A549 (cell line): ENCODE measurements at regions not wholly inside any gene's neighbourhood (a gene's known extent, or its start where the extent isn't known, plus 50 kb on each side); places are given as distances from the start of the nearest gene placed in this dataset.

Source experiments
- ATAC-seq, 2 experiments: fragments of 200-7000 bp in 1 of 2; fragments of >200 bp in 1 of 2; cut with Nextera tagmentation in 1 of 2; cut with Tn5 transposase in 1 of 2; 3 replicates each; pipeline versions ENCODE4 v1.8.0 to v1.9.1; 2018 to 2020; ENCODE audit warnings: mild to moderate bottlenecking in 1 of 2, moderate library complexity in 1 of 2
- CTCF ChIA-PET: fragments of 300-600 bp; sonication (Branson Sonifier 250); formaldehyde crosslinking; extraction: SDS; loops from one replicate; lab custom pipeline; 2021; ENCODE audit warnings: antibody characterized with exemption, inconsistent platforms; lab: Yijun Ruan, JAX
- POLR2A ChIA-PET: fragments of 350-600 bp; formaldehyde crosslinking; extraction: SDS; loops from one replicate; lab custom pipeline; 2021; ENCODE audit warnings: antibody characterized with exemption, inconsistent platforms; lab: Yijun Ruan, JAX
- DNase-seq, 2 experiments: peaks; one replicate each; pipeline versions ENCODE4 v3.0.0 to v3.0.0-alpha.2; 2011 to 2016; ENCODE audit warnings: low read depth in 1 of 2, low spot score in 1 of 2
- FAIRE-seq: peaks from 2 replicates; lab custom pipeline; 2011; peaks lifted over from hg19 to GRCh38; lab: Jason Lieb, UNC
- H3K27ac ChIP-seq, 2 experiments: fragments of >200 bp; sonication (Bioruptor Twin); formaldehyde crosslinking; 3 replicates each; pipeline ENCODE4 v1.5.1; 2016 to 2017
- H3K4me1 ChIP-seq: fragments of >200 bp; sonication (Bioruptor Twin); formaldehyde crosslinking; 3 replicates; pipeline ENCODE4 v1.6.1; 2016
- H3K4me2 ChIP-seq: fragments of >200 bp; sonication (Bioruptor Twin); formaldehyde crosslinking; 3 replicates; pipeline ENCODE4 v1.6.1; 2016
- H3K4me3 ChIP-seq: fragments of >200 bp; sonication (Bioruptor Twin); formaldehyde crosslinking; 3 replicates; pipeline ENCODE4 v1.5.1; 2016
- H3K9me3 ChIP-seq: fragments of >200 bp; sonication (Bioruptor Twin); formaldehyde crosslinking; 3 replicates; pipeline ENCODE4 v1.6.1; 2016
- BHLHE40 ChIP-seq: IDR thresholded peaks from 2 replicates; pipeline ENCODE4 v1.6.1; 2012; ENCODE audit warnings: low read depth, low read length, inconsistent platforms
- CBX2 ChIP-seq: fragments of 200-600 bp; sonication (generic); IDR thresholded peaks from 2 replicates; pipeline ENCODE4 v1.6.1; 2016; ENCODE audit warnings: low read depth, mild to moderate bottlenecking, borderline replicate concordance
- CBX8 ChIP-seq: fragments of 200-600 bp; sonication (generic); IDR thresholded peaks from 2 replicates; pipeline ENCODE4 v1.6.1; 2016
- CHD2 ChIP-seq: fragments of 150-350 bp; IDR thresholded peaks from 2 replicates; pipeline ENCODE4 v1.6.1; 2014; ENCODE audit warnings: low read length; ENCODE audit not compliant: partially characterized antibody
- CTCF ChIP-seq: fragments of >200 bp; sonication (Bioruptor Twin); formaldehyde crosslinking; IDR thresholded peaks from 3 replicates; pipeline ENCODE4 v1.5.1; 2016
- E2F6 ChIP-seq: IDR thresholded peaks from 2 replicates; pipeline ENCODE4 v1.6.1; 2012; ENCODE audit warnings: low read depth, borderline replicate concordance
- FOSL2 ChIP-seq, 2 experiments: fragments of 450-650 bp in 1 of 2; fragments of >200 bp in 1 of 2; sonication (Bioruptor Twin) in 1 of 2; formaldehyde crosslinking; IDR thresholded peaks; 2 replicates each; pipeline versions ENCODE4 v1.5.0 to v1.6.1; 2016 to 2020; ENCODE audit warnings: mild to moderate bottlenecking in 1 of 2, moderate library complexity in 1 of 2
- HDAC2 ChIP-seq: fragments of 200-600 bp; sonication (generic); IDR thresholded peaks from 2 replicates; pipeline ENCODE4 v1.6.1; 2016
- HES2 ChIP-seq: fragments of >200 bp; sonication (Bioruptor Twin); formaldehyde crosslinking; IDR thresholded peaks from 2 replicates; pipeline ENCODE4 v1.6.1; 2016
- HOXA7 ChIP-seq: fragments of 250-450 bp; sonication (Bioruptor Pico); IDR thresholded peaks from 2 replicates; pipeline ENCODE4 v1.5.0; 2020; ENCODE audit warnings: mild to moderate bottlenecking, moderate library complexity
- HOXB5 ChIP-seq: fragments of 250-450 bp; sonication (Bioruptor Pico); IDR thresholded peaks from 2 replicates; pipeline ENCODE4 v1.5.0; 2020; ENCODE audit warnings: mild to moderate bottlenecking, moderate library complexity
- MAFK ChIP-seq: fragments of 450-650 bp; IDR thresholded peaks from 2 replicates; pipeline ENCODE4 v1.6.1; 2014; ENCODE audit not compliant: partially characterized antibody
- MAX ChIP-seq: IDR thresholded peaks from 2 replicates; pipeline ENCODE4 v1.6.1; 2012
- MAZ ChIP-seq: fragments of 150-350 bp; IDR thresholded peaks from 2 replicates; pipeline ENCODE4 v1.6.1; 2014; ENCODE audit warnings: antibody characterized with exemption, low read depth, low read length, borderline replicate concordance
- NFE2L2 ChIP-seq: fragments of 150-350 bp; conservative IDR thresholded peaks from 2 replicates; pipeline ENCODE4 v1.6.1; 2014; ENCODE audit warnings: low read length
- NR3C1 ChIP-seq: fragments of >200 bp; sonication (Bioruptor Twin); formaldehyde crosslinking; IDR thresholded peaks from 3 replicates; pipeline ENCODE4 v1.6.1; 2017
- PBX3 ChIP-seq: IDR thresholded peaks from 2 replicates; pipeline ENCODE4 v1.6.1; 2012
- POLR2AphosphoS2 ChIP-seq: conservative IDR thresholded peaks from 2 replicates; pipeline ENCODE4 v1.6.1; 2012; ENCODE audit warnings: low read length, improper control_type of control experiment, inconsistent platforms
- RARB ChIP-seq: fragments of 250-450 bp; sonication (Bioruptor Pico); IDR thresholded peaks from 2 replicates; pipeline ENCODE4 v1.8.0; 2021; ENCODE audit warnings: mild to moderate bottlenecking, moderate library complexity
- RFX5 ChIP-seq: fragments of 450-650 bp; IDR thresholded peaks from 2 replicates; pipeline ENCODE4 v1.7.1; 2014; ENCODE audit warnings: antibody characterized with exemption, mild to moderate bottlenecking, moderate library complexity
- RNF2 ChIP-seq: fragments of 200-600 bp; sonication (generic); IDR thresholded peaks from 2 replicates; pipeline ENCODE4 v1.6.1; 2016; ENCODE audit warnings: low read depth, mild to moderate bottlenecking, antibody characterized with exemption, moderate library complexity, borderline replicate concordance
- TFCP2L1 ChIP-seq: fragments of 250-450 bp; sonication (Bioruptor Pico); IDR thresholded peaks from 2 replicates; pipeline ENCODE4 v1.5.0; 2021; ENCODE audit warnings: mild to moderate bottlenecking
- TP53 ChIP-seq: fragments of 250-450 bp; sonication (Bioruptor Pico); IDR thresholded peaks from 2 replicates; pipeline ENCODE4 v1.5.0; 2021; ENCODE audit warnings: mild to moderate bottlenecking, moderate library complexity
- USF2 ChIP-seq: fragments of 450-650 bp; IDR thresholded peaks from 2 replicates; pipeline ENCODE4 v1.6.1; 2014; ENCODE audit warnings: antibody characterized with exemption
- ZFP36 ChIP-seq: fragments of 450-650 bp; IDR thresholded peaks from 2 replicates; pipeline ENCODE4 v1.6.1; 2014; ENCODE audit warnings: borderline replicate concordance; ENCODE audit not compliant: partially characterized antibody
- ZNF302 ChIP-seq: fragments of 250-450 bp; sonication (Bioruptor Pico); IDR thresholded peaks from 2 replicates; pipeline ENCODE4 v1.9.0; 2021; ENCODE audit warnings: inconsistent platforms, mild to moderate bottlenecking, moderate library complexity
- WGBS: methylation state at CpG from one replicate; pipeline ENCODE4 v1.1.6; 2017; ENCODE audit errors: missing lambda C conversion rate; 5-methylcytosine and 5-hydroxymethylcytosine counted together

- H3K4me3 ChIP-seq, result no peak overlapping the region
- FAIRE-seq (no peak), ATAC-seq (no peak), DNase-seq (no peak)
- no peak overlapping the region for H3K27ac ChIP-seq
- CTCF ChIA-PET, result no interaction called here
- POLR2A ChIA-PET, result no interaction called here
- H3K4me2 ChIP-seq, result no peak overlapping the region
- H3K9me3 ChIP-seq, result no peaks in the 10 kb centered on the region
- TF ChIP-seq FOSL2 (IDR thresholded peaks at IDR 0.05), result no peak
- no peak for TF ChIP-seq FOSL2 (CRISPR knock-in tag; IDR thresholded peaks at IDR 0.05)
- no peak for TF ChIP-seq ZNF302 (CRISPR knock-in tag)
- no peak for TF ChIP-seq HDAC2
- no peak for TF ChIP-seq POLR2AphosphoS2
- no peak for TF ChIP-seq PBX3
- no peak for TF ChIP-seq CTCF
- no peak for TF ChIP-seq MAZ
- TF ChIP-seq RFX5, result no peak
- no peak for TF ChIP-seq TFCP2L1 (CRISPR knock-in tag)
- TF ChIP-seq ZFP36, result no peak
- H3K4me1 ChIP-seq, result no peaks in the 10 kb centered on the region
- WGBS, result 6% methylated on average over 3 of the region's 3 CpGs
Measured at GRCh38 chr9:102124465-102124864, 386.0 kb upstream of the GRIN3A start.

- no peak overlapping the region for H3K27ac ChIP-seq
- no peak overlapping the region for H3K4me3 ChIP-seq
- POLR2A ChIA-PET, result no interaction called here
- ATAC-seq (no peak), FAIRE-seq (no peak), DNase-seq (no peak)
- no peaks in the 10 kb centered on the region for H3K9me3 ChIP-seq
- H3K4me2 ChIP-seq, result no peak overlapping the region
- CTCF ChIA-PET, result no interaction called here
- TF ChIP-seq FOSL2 (IDR thresholded peaks at IDR 0.05), result no peak
- no peak for TF ChIP-seq FOSL2 (CRISPR knock-in tag; IDR thresholded peaks at IDR 0.05)
- TF ChIP-seq BHLHE40, result no peak
- TF ChIP-seq NFE2L2, result no peak
- TF ChIP-seq CHD2, result no peak
- TF ChIP-seq TP53 (CRISPR knock-in tag), result no peak
- no peak for TF ChIP-seq HOXB5 (CRISPR knock-in tag)
- TF ChIP-seq POLR2AphosphoS2, result no peak
- TF ChIP-seq ZNF302 (CRISPR knock-in tag), result no peak
- TF ChIP-seq RFX5, result no peak
- no peak for TF ChIP-seq HOXA7 (CRISPR knock-in tag)
- no peak for TF ChIP-seq RARB (CRISPR knock-in tag)
- TF ChIP-seq MAX, result no peak
- no peak for TF ChIP-seq NR3C1
- no peak for TF ChIP-seq HES2
- no peak for TF ChIP-seq MAFK
- no peak for TF ChIP-seq RNF2
- TF ChIP-seq ZFP36, result no peak
- TF ChIP-seq, all 56 proteins: peak for 0
- H3K4me1 ChIP-seq, result no peaks in the 10 kb centered on the region
Measured at GRCh38 chr9:102114557-102114956, 376.1 kb upstream of the GRIN3A start.

- no peak overlapping the region for H3K4me2 ChIP-seq
- POLR2A ChIA-PET, result no interaction called here
- H3K27ac ChIP-seq, result no peak overlapping the region
- WGBS, result 0% methylated on average over 1 of the region's 1 CpG
- no peaks in the 10 kb centered on the region for H3K4me1 ChIP-seq
- H3K9me3 ChIP-seq, result no peaks in the 10 kb centered on the region
- CTCF ChIA-PET, result no interaction called here
- no peak overlapping the region for H3K4me3 ChIP-seq
- ATAC-seq (no peak), DNase-seq (no peak), FAIRE-seq (no peak)
- no peak for TF ChIP-seq CHD2
- TF ChIP-seq E2F6, result no peak
- no peak for TF ChIP-seq RNF2
- TF ChIP-seq CBX2, result no peak
- TF ChIP-seq BHLHE40, result no peak
- TF ChIP-seq RFX5, result no peak
- TF ChIP-seq CBX8, result no peak
- TF ChIP-seq RARB (CRISPR knock-in tag), result no peak
- TF ChIP-seq MAFK, result no peak
- TF ChIP-seq CTCF, result no peak
- TF ChIP-seq USF2, result no peak
- TF ChIP-seq HOXB5 (CRISPR knock-in tag), result no peak
Measured at GRCh38 chr9:102113191-102113590, 374.7 kb upstream of the GRIN3A start.
